A673 (cell line): ENCODE measurements at regions not wholly inside any gene's neighbourhood (a gene's known extent, or its start where the extent isn't known, plus 50 kb on each side); places are given as distances from the start of the nearest gene placed in this dataset.

Experiments
- EZH2 ChIP-seq: fragments of 200-600 bp; sonication (generic); IDR thresholded peaks from 2 replicates; pipeline ENCODE4 v1.6.1; 2017; ENCODE audit warnings: borderline replicate concordance, low read depth, mild to moderate bottlenecking, mixed read lengths, antibody characterized with exemption, low read length; ENCODE audit not compliant: poor library complexity, severe bottlenecking
- TF ChIP-seq, protein P1 (sequence below): fragments of 300-800, 200-600 bp; sonication (generic); conservative IDR thresholded peaks from 2 replicates; pipeline ENCODE4 v1.5.1; 2017; ENCODE audit warnings: low read depth, mild to moderate bottlenecking, antibody characterized with exemption, low read length, moderate library complexity, mixed read lengths

DNA sequence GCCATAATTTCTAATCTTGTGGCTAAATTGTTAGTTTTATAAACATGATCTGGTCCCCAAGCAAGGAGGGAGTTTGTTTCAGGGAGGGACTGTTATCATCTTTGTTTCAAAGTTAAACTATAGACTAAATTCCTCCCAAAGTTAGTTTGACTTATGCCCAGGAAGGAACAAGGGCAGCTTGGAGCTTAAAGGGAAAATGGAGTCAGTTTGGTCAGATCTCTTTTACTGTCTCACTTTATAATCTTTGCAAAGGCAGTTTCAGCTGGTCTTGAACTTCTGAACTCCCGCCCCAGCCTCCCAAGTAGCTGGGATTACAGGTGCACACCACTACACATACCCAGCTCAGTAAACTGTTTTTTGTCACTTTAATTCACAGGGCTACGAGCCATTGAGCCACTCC, 214.7 kb downstream of the ZNF674 start:
- TF ChIP-seq, protein P1, sequence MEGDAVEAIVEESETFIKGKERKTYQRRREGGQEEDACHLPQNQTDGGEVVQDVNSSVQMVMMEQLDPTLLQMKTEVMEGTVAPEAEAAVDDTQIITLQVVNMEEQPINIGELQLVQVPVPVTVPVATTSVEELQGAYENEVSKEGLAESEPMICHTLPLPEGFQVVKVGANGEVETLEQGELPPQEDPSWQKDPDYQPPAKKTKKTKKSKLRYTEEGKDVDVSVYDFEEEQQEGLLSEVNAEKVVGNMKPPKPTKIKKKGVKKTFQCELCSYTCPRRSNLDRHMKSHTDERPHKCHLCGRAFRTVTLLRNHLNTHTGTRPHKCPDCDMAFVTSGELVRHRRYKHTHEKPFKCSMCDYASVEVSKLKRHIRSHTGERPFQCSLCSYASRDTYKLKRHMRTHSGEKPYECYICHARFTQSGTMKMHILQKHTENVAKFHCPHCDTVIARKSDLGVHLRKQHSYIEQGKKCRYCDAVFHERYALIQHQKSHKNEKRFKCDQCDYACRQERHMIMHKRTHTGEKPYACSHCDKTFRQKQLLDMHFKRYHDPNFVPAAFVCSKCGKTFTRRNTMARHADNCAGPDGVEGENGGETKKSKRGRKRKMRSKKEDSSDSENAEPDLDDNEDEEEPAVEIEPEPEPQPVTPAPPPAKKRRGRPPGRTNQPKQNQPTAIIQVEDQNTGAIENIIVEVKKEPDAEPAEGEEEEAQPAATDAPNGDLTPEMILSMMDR, result no peak
- TF ChIP-seq EZH2, result no peak
